Retinal pigment epithelial cell (primary cell): ENCODE measurements at regions not wholly inside any gene's neighbourhood (a gene's known extent, or its start where the extent isn't known, plus 50 kb on each side); places are given as distances from the start of the nearest gene placed in this dataset.

Experiments
- DNase-seq: peaks from one replicate; pipeline ENCODE4 v3.0.0-alpha.2; 2010; ENCODE audit warnings: low read depth
- H3K4me3 ChIP-seq: 2 replicates; pipeline ENCODE4 v1.5.1; 2011; ENCODE audit warnings: mild to moderate bottlenecking, low read length, control low read depth, moderate library complexity
- CTCF ChIP-seq: conservative IDR thresholded peaks from 2 replicates; pipeline ENCODE4 v1.5.1; 2011; ENCODE audit warnings: low read depth, low read length, control low read depth, inconsistent platforms

GRCh38 chr11:86159581-86159891, 85.0 kb upstream of the EED start:
- no peak for DNase-seq
- no peak overlapping the region for H3K4me3 ChIP-seq
- no peak for TF ChIP-seq CTCF

GRCh38 chr11:86158704-86159580, 85.6 kb upstream of the EED start:
- no peak overlapping the region for H3K4me3 ChIP-seq
- no peak for TF ChIP-seq CTCF
- DNase-seq: no peak

GRCh38 chr11:86157797-86158378, 86.7 kb upstream of the EED start:
- no peak overlapping the region for H3K4me3 ChIP-seq
- TF ChIP-seq CTCF: no peak
- no peak for DNase-seq

- DNase-seq: no peak
- no peak overlapping the region for H3K4me3 ChIP-seq
- no peak for TF ChIP-seq CTCF
These were observed 87.6 kb upstream of the PICALM start for GRCh38 chr11:86156397-86156955.

- no peak overlapping the region for H3K4me3 ChIP-seq
- TF ChIP-seq CTCF: no peak
- DNase-seq: no peak
These were observed 86.4 kb upstream of the PICALM start for GRCh38 chr11:86155200-86155844.

- no peak for DNase-seq
- no peak for TF ChIP-seq CTCF
- no peak overlapping the region for H3K4me3 ChIP-seq
These were observed 84.6 kb upstream of the PICALM start for GRCh38 chr11:86153439-86153838.
